ENCODE measurements at regions not wholly inside any gene's neighbourhood (a gene's known extent, or its start where the extent isn't known, plus 50 kb on each side); places are given as distances from the start of the nearest gene placed in this dataset.

GRCh38 chr20:22322513-22322912 lies 261.9 kb downstream of the FOXA2 start (continued):
- no peak for TF ChIP-seq CHD7 (IDR thresholded peaks at IDR 0.05; ENCODE audit: insufficient replicate concordance, low read length)
- no peak for TF ChIP-seq SIX5 (IDR thresholded peaks at IDR 0.05; ENCODE audit: low read depth, low read length)
- no peak for TF ChIP-seq KDM4A (IDR thresholded peaks at IDR 0.05; ENCODE audit: low read depth, low read length, severe bottlenecking)

All from H1 (cell line).